Karpas-422 (cell line): ENCODE measurements at regions not wholly inside any gene's neighbourhood (a gene's known extent, or its start where the extent isn't known, plus 50 kb on each side); places are given as distances from the start of the nearest gene placed in this dataset.

Experiments used
- DNase-seq: peaks from one replicate; pipeline ENCODE4 v3.0.0-alpha.2; 2015
- H2AFZ ChIP-seq: fragments of 200-600 bp; sonication (generic); 2 replicates; pipeline ENCODE4 v1.6.1; 2014; ENCODE audit warnings: antibody characterized with exemption, low read length, mixed read lengths
- H3K27ac ChIP-seq: fragments of 200-600 bp; sonication (generic); 2 replicates; pipeline ENCODE4 v1.5.1; 2014; ENCODE audit warnings: mild to moderate bottlenecking, low read length, moderate library complexity
- H3K27me3 ChIP-seq: fragments of 200-600 bp; sonication (generic); 2 replicates; pipeline ENCODE4 v1.6.1; 2014; ENCODE audit warnings: low read length, mixed read lengths
- H3K36me3 ChIP-seq: fragments of 200-600 bp; sonication (generic); 2 replicates; pipeline ENCODE4 v1.6.1; 2014; ENCODE audit warnings: low read length, mixed read lengths; ENCODE audit not compliant: insufficient read depth
- H3K4me1 ChIP-seq: fragments of 200-600 bp; sonication (generic); 2 replicates; pipeline ENCODE4 v1.6.1; 2014; ENCODE audit warnings: mild to moderate bottlenecking, low read length, mixed read lengths
- H3K4me2 ChIP-seq: fragments of 200-600 bp; sonication (generic); 2 replicates; pipeline ENCODE4 v1.6.1; 2014; ENCODE audit warnings: low read length, low read depth, mild to moderate bottlenecking; ENCODE audit not compliant: poor library complexity, severe bottlenecking
- H3K4me3 ChIP-seq: fragments of 200-600 bp; sonication (generic); 2 replicates; pipeline ENCODE4 v1.5.1; 2014; ENCODE audit warnings: mild to moderate bottlenecking, antibody characterized with exemption, low read length, mixed read lengths
- H3K79me2 ChIP-seq: fragments of 200-600 bp; sonication (generic); 2 replicates; pipeline ENCODE4 v1.6.1; 2014; ENCODE audit warnings: mild to moderate bottlenecking, low read length, mixed read lengths
- H3K9ac ChIP-seq: fragments of 200-600 bp; sonication (generic); 2 replicates; pipeline ENCODE4 v1.6.0; 2014; ENCODE audit warnings: low read length
- H3K9me2 ChIP-seq: fragments of 200-600 bp; sonication (generic), shearing (Covaris generic); replicated peaks from 2 replicates; pipeline ENCODE4 v1.6.0; 2014; ENCODE audit warnings: mild to moderate bottlenecking, low read length, moderate library complexity; ENCODE audit not compliant: insufficient read depth
- H3K9me3 ChIP-seq: fragments of 300-700, 200-600 bp; sonication (generic); 2 replicates; pipeline ENCODE4 v1.6.1; 2014; ENCODE audit warnings: low read length, mixed read lengths
- H4K20me1 ChIP-seq: fragments of 200-600 bp; sonication (generic); 2 replicates; pipeline ENCODE4 v1.6.1; 2014; ENCODE audit warnings: mild to moderate bottlenecking, antibody characterized with exemption, low read length, low read depth; ENCODE audit not compliant: insufficient read depth

DNA sequence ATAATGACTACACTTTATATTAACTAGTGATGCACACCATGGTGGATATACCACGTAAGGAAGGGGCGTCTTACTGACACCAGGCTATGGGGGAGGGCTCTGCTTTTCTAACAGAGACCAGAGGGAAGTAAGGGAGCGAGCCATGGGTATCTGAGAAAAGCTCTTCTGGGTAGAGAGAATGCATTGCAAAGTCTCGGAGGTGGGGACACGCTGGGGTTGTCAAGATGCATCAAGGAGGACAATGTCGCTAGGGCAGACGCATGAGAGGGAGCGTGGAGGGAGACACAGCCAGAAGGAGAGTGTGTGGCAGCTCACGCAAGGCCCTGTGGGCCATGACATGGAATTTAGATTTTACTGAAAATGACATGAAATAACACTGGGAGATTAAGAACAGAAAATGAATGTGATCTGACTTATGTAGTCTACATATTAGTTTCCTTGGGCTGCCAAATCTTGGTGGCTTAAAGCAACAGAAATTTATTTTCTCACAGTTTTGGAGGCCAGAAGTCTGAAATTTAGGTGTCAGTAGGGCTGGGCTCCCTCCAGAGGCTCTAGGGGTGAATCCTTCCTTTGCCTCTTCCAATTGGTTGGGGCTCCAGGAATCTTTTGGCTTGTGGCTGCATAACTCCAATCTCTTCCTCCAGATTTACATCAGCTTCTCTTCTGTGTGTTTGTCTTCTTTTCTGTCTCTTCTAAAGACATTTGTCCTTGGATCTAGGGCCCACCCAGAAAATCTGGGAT lies 352.2 kb downstream of the CYRIA start:
- H3K9me3 ChIP-seq: no peaks in the 10 kb centered on the region
- no peak overlapping the region for H3K4me3 ChIP-seq
- no peaks in the 10 kb centered on the region for H4K20me1 ChIP-seq
- peaks cover 12% of the 10 kb centered on the region for H3K4me1 ChIP-seq
- no peaks in the 10 kb centered on the region for H3K36me3 ChIP-seq
- H3K9ac ChIP-seq: no peak overlapping the region
- H3K4me2 ChIP-seq: no peak overlapping the region
- no peaks in the 10 kb centered on the region for H3K9me2 ChIP-seq
- H3K27me3 ChIP-seq: no peaks in the 10 kb centered on the region
- H3K27ac ChIP-seq: no peak overlapping the region
- no peaks in the 10 kb centered on the region for H3K79me2 ChIP-seq
- DNase-seq: no peak
- H2AFZ ChIP-seq: no peak overlapping the region

DNA sequence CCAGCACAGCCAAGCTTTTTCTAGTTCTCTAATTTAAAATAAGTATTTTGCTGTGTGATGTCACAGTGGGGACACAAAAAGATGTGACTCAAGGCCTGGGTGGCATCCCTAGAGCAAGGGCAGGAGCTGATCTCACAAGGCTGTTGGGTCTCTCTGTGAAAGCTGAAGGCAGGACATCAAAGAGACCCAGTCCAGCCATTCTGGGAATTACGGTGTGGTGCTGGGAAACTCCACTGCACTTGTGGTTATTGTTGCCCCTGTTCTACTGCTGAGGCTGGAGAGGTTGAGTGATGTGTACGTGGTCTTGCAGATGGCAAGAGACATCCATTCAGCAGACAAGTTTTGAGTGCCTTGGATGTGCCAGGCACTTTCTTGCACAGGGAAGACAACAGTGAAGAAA lies 352.9 kb downstream of the CYRIA start:
- H3K4me3 ChIP-seq: no peak overlapping the region
- H2AFZ ChIP-seq: no peak overlapping the region
- H3K4me2 ChIP-seq: no peak overlapping the region
- DNase-seq: no peak
- H4K20me1 ChIP-seq: no peaks in the 10 kb centered on the region
- no peaks in the 10 kb centered on the region for H3K79me2 ChIP-seq
- H3K9ac ChIP-seq: no peak overlapping the region
- H3K27me3 ChIP-seq: no peaks in the 10 kb centered on the region
- no peak overlapping the region for H3K27ac ChIP-seq
- no peaks in the 10 kb centered on the region for H3K36me3 ChIP-seq
- no peaks in the 10 kb centered on the region for H3K9me2 ChIP-seq
- H3K4me1 ChIP-seq: peaks cover 12% of the 10 kb centered on the region
- H3K9me3 ChIP-seq: no peaks in the 10 kb centered on the region

DNA sequence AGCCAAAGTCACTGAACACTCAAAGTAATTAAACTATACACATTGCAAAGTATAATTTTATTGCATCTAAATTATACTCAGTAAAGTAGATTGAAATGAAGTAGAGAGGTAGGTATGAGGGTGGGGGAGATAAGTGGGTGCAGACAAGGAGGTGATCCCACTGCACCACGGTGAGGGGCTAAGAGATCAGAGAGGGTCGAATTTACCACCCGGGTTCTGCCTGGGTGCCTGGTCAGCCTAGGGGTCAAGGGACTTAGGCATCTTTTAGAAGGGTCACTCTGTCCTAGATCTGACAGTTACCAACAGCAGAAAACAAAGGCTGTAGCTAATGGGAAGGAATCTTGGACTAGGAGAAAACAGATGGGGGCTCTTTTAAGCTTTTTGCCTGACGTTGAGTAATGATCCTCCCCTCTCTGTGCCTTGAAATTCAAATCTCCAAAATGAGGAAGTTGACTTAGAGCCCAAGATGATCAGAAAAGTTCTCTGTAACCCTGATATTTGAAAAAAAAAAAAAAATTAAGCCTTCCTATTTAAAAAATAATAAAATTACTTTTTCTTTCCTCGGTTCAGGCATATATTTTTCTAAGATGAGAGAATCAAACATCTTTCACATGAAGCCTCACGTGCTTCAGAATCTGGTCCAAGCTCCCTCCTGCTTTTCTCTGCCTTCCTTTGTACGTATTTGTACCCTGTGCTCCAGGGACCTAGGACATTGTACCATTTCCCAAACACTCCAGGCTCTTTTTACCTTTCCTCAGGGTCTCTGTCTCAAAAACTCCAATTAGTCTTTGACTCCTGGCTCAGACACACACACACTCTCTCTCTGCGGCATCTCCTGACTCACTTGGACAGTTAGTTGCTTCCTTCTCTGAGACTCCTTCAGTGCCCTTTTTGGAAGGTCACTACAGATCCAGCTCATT lies 353.9 kb downstream of the CYRIA start:
- Histone ChIP-seq H4K20me1 (no peaks in the 10 kb centered on the region), H2AFZ (no peak overlapping the region), H3K36me3 (no peaks in the 10 kb centered on the region), H3K9me3 (no peaks in the 10 kb centered on the region), H3K27me3 (no peaks in the 10 kb centered on the region), H3K27ac (no peak overlapping the region), H3K4me2 (no peak overlapping the region), H3K4me3 (no peak overlapping the region), H3K79me2 (no peaks in the 10 kb centered on the region), H3K9me2 (no peaks in the 10 kb centered on the region), H3K4me1 (peaks cover 12% of the 10 kb centered on the region), H3K9ac (no peak overlapping the region)
- DNase-seq: peak; percentile 46

DNA sequence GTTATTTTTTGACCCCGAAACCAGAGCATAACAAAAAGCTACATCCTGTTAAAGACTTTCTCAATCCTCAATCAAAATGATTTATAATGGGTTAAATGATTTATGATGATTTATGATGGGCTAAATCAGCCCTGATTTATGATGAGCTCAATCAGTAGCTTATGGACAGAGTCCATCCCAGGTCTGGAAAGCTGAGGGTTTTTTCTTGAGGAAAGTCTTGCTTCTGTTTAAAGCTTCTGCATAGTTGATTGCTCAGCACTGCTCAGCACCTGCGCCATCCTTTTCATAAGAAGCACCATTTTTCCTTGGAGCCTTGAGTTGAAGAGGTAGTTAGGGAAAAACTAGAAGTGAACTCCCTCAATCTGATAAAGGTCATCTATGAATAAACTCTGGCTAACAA lies 356.8 kb downstream of the CYRIA start:
- Histone ChIP-seq H3K4me3 (no peak overlapping the region), H3K27me3 (no peaks in the 10 kb centered on the region), H3K4me2 (no peak overlapping the region), H3K27ac (no peak overlapping the region), H3K9ac (no peak overlapping the region), H3K79me2 (no peaks in the 10 kb centered on the region), H3K9me3 (no peaks in the 10 kb centered on the region), H3K9me2 (no peaks in the 10 kb centered on the region), H4K20me1 (no peaks in the 10 kb centered on the region), H2AFZ (no peak overlapping the region), H3K4me1 (peaks cover 12% of the 10 kb centered on the region), H3K36me3 (no peaks in the 10 kb centered on the region)
- DNase-seq: no peak

DNA sequence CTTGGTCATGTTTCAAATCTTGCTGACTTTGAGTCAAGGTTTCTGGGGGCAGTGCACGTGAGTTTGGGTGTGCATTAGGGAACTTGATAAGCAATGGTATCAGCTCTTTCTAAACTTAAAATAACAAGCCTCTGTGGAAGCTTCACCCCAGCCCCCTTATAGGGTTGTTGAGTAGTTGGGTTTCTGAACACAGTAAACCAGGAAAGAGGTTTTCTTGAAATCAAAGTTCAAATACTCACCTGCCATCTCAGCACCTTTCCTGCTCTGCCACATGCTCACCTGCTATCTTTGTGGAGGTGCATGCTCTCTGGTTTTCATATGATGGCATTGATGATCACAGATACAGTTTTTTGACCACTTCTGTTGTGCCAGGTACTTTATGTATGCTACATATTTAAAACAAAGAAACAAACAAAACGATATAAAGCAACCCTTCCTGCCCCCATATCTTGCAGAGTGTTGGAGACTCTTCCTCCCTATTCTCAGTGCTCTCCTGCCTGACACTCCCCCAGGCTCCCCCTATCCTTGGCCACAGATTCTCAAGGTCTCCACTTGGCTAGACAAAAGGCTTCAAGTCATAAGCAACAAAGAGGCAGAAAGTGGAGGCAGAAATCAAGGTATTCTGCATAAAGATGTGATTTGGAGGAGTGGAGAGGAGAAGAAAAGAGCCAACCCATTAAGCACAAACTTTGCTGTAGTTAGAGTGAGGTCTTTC lies 360.6 kb downstream of the CYRIA start:
- Histone ChIP-seq H3K9me2 (no peaks in the 10 kb centered on the region), H2AFZ (no peak overlapping the region), H3K4me2 (no peak overlapping the region), H3K79me2 (no peaks in the 10 kb centered on the region), H3K4me3 (no peak overlapping the region), H3K27ac (no peak overlapping the region), H4K20me1 (no peaks in the 10 kb centered on the region), H3K9me3 (no peaks in the 10 kb centered on the region), H3K36me3 (no peaks in the 10 kb centered on the region), H3K4me1 (no peaks in the 10 kb centered on the region), H3K9ac (no peak overlapping the region), H3K27me3 (no peaks in the 10 kb centered on the region)
- no peak for DNase-seq

DNA sequence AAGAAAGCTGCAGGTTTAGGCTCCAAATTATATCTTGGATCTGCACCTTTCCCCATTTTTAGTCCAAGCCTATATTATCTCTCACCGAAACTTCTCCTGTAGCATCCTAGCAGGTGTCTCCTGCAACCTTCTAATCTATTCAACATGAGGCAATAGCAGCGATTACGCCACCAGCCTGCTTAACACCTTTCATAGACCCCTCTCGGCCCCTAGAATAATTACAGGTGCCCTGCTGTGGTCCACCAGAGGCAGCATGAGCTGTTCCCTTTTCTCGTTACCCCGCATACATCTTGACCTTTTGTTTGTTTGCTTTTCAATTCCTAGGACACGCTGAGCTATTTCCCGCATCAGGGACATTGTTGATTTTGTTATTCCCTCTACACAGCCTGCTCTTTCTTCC lies 361.9 kb downstream of the CYRIA start:
- Histone ChIP-seq H3K4me1 (no peaks in the 10 kb centered on the region), H4K20me1 (no peaks in the 10 kb centered on the region), H3K27ac (no peak overlapping the region), H3K4me3 (no peak overlapping the region), H3K36me3 (no peaks in the 10 kb centered on the region), H3K9ac (no peak overlapping the region), H3K27me3 (no peaks in the 10 kb centered on the region), H3K9me2 (no peaks in the 10 kb centered on the region), H3K9me3 (no peaks in the 10 kb centered on the region), H3K4me2 (no peak overlapping the region), H3K79me2 (no peaks in the 10 kb centered on the region), H2AFZ (no peak overlapping the region)
- DNase-seq: no peak

DNA sequence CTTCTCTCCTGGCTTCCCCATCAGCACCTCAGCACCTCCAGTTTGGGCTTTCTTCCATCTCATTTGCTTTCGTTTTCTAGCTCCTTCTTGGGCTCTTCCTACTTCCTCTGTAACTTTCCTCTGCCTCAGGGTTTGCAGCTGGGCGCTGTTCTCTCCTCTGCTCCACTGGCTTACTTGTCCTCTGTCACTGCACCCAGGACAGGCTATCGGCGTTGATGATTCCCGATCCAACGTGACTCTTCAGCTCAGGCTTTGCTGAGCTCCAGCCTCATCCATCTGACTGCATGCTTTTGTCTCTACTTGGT lies 362.4 kb downstream of the CYRIA start:
- Histone ChIP-seq H3K4me2 (no peak overlapping the region), H3K9me3 (no peaks in the 10 kb centered on the region), H3K4me3 (no peak overlapping the region), H3K9me2 (no peaks in the 10 kb centered on the region), H2AFZ (no peak overlapping the region), H3K27me3 (no peaks in the 10 kb centered on the region), H4K20me1 (no peaks in the 10 kb centered on the region), H3K36me3 (no peaks in the 10 kb centered on the region), H3K27ac (no peak overlapping the region), H3K79me2 (no peaks in the 10 kb centered on the region), H3K4me1 (no peaks in the 10 kb centered on the region), H3K9ac (no peak overlapping the region)
- DNase-seq: no peak
